Germinal center (tissue), 1 donor: ENCODE measurements at regions not wholly inside any gene's neighbourhood (a gene's known extent, or its start where the extent isn't known, plus 50 kb on each side); places are given as distances from the start of the nearest gene placed in this dataset.
"Not testable (repeated sequence)": the region's sequence is repeated elsewhere in the genome, so short reads cannot be mapped to it uniquely, and the experiment has no call there.

Experiments
- DNase-seq: peaks from one replicate; pipeline ENCODE4 v3.0.0; 2012; ENCODE audit warnings: mixed read lengths, low spot score

GRCh38 chr3:105130911-105131310 lies 235.8 kb upstream of the ALCAM start:
- DNase-seq, result no peak

- no peak for DNase-seq
Observed at GRCh38 chr3:105137911-105138310, 228.8 kb upstream of the ALCAM start.

GRCh38 chr3:105139881-105140560 lies 226.7 kb upstream of the ALCAM start:
- DNase-seq, result no peak

- DNase-seq, result no peak
Observed at GRCh38 chr3:105140899-105141367, 225.8 kb upstream of the ALCAM start.

- no peak for DNase-seq
Observed at GRCh38 chr3:105144837-105145236, 221.9 kb upstream of the ALCAM start.

- DNase-seq, result no peak
Observed at GRCh38 chr3:105145511-105145910, 221.2 kb upstream of the ALCAM start.

GRCh38 chr3:105149197-105149596 lies 217.5 kb upstream of the ALCAM start:
- not testable (repeated sequence) for DNase-seq

- DNase-seq, result no peak
Observed at GRCh38 chr3:105152987-105153386, 213.7 kb upstream of the ALCAM start.

GRCh38 chr3:105154692-105155091 lies 212.0 kb upstream of the ALCAM start:
- DNase-seq, result no peak

- no peak for DNase-seq
Observed at GRCh38 chr3:105157067-105157765, 209.5 kb upstream of the ALCAM start.

GRCh38 chr3:105157766-105158085 lies 209.0 kb upstream of the ALCAM start:
- no peak for DNase-seq

- DNase-seq, result no peak
Observed at GRCh38 chr3:105158286-105158685, 208.4 kb upstream of the ALCAM start.

- DNase-seq, result no peak
Observed at GRCh38 chr3:105162448-105162847, 204.3 kb upstream of the ALCAM start.

- no peak for DNase-seq
Observed at GRCh38 chr3:105166893-105167292, 199.8 kb upstream of the ALCAM start.

GRCh38 chr3:105170423-105170822 lies 196.3 kb upstream of the ALCAM start:
- no peak for DNase-seq

GRCh38 chr3:105174017-105174615 lies 192.6 kb upstream of the ALCAM start:
- no peak for DNase-seq

- no peak for DNase-seq
Observed at GRCh38 chr3:105177576-105177975, 189.1 kb upstream of the ALCAM start.

- no peak for DNase-seq
Observed at GRCh38 chr3:105187344-105187743, 179.4 kb upstream of the ALCAM start.

GRCh38 chr3:105195260-105195659 lies 171.4 kb upstream of the ALCAM start:
- no peak for DNase-seq

GRCh38 chr3:105197863-105198262 lies 168.8 kb upstream of the ALCAM start:
- no peak for DNase-seq

GRCh38 chr3:105199217-105199616 lies 167.5 kb upstream of the ALCAM start:
- DNase-seq, result no peak

GRCh38 chr3:105210141-105210540 lies 156.6 kb upstream of the ALCAM start:
- DNase-seq, result no peak

- DNase-seq, result no peak
Observed at GRCh38 chr3:105214590-105214989, 152.1 kb upstream of the ALCAM start.
